Sigmoid colon (tissue), 4 donors: ENCODE measurements at regions not wholly inside any gene's neighbourhood (a gene's known extent, or its start where the extent isn't known, plus 50 kb on each side); places are given as distances from the start of the nearest gene placed in this dataset.

ENCODE experiments used
- POLR2A ChIP-seq, 2 donors: fragments of 450-650 bp; IDR thresholded peaks; one replicate each; pipeline ENCODE4 v1.6.1; 2016; ENCODE audit warnings: antibody characterized with exemption in 2 of 2, mild to moderate bottlenecking in 2 of 2, moderate library complexity in 2 of 2
- POLR2AphosphoS5 ChIP-seq, 4 donors: sonication (generic); formaldehyde crosslinking; IDR thresholded peaks; one replicate each; pipeline ENCODE4 v1.6.1; 2017; ENCODE audit warnings: antibody characterized with exemption in 4 of 4
- TF ChIP-seq, protein P1 (sequence below), 4 experiments: fragments of 450-650 bp in 3 of 4; fragments of 200-600 bp in 1 of 4; IDR thresholded peaks; one replicate each; pipeline ENCODE4 v1.5.1; 2016 to 2019; ENCODE audit warnings: antibody characterized with exemption in 4 of 4, mild to moderate bottlenecking in 3 of 4, moderate library complexity in 2 of 4

DNA sequence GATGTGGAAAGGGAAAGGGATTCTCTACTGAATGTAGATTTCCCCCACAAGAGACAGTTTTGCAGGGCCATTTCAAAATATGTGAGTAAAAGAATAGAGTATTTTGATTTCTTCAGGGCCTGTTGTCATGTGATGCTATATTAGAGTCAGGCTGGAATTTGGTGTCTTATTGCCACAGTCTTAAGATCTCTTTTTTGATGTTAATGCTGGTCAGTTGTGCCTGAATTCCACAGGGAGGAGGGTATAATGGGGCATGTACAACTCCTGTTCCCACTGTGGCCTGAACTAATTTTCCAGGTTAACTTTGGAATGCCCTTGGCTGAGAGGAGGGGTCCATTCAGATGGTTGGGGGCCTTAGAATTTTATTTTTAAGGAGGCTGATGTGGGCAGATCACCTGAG lies 111.0 kb upstream of the MAX start:
- TF ChIP-seq, protein P1, sequence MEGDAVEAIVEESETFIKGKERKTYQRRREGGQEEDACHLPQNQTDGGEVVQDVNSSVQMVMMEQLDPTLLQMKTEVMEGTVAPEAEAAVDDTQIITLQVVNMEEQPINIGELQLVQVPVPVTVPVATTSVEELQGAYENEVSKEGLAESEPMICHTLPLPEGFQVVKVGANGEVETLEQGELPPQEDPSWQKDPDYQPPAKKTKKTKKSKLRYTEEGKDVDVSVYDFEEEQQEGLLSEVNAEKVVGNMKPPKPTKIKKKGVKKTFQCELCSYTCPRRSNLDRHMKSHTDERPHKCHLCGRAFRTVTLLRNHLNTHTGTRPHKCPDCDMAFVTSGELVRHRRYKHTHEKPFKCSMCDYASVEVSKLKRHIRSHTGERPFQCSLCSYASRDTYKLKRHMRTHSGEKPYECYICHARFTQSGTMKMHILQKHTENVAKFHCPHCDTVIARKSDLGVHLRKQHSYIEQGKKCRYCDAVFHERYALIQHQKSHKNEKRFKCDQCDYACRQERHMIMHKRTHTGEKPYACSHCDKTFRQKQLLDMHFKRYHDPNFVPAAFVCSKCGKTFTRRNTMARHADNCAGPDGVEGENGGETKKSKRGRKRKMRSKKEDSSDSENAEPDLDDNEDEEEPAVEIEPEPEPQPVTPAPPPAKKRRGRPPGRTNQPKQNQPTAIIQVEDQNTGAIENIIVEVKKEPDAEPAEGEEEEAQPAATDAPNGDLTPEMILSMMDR (IDR thresholded peaks at IDR 0.05): no peak
- TF ChIP-seq POLR2AphosphoS5 (IDR thresholded peaks at IDR 0.05) (no peak), POLR2A (IDR thresholded peaks at IDR 0.05) (no peak)
